Cardiac muscle cell (in vitro differentiated cells and primary cell): ENCODE measurements at regions not wholly inside any gene's neighbourhood (a gene's known extent, or its start where the extent isn't known, plus 50 kb on each side); places are given as distances from the start of the nearest gene placed in this dataset.

Experiments
- DNase-seq, 2 donors: peaks; one replicate each; pipeline versions ENCODE4 v3.0.0 to v3.0.0-alpha.2; 2010 to 2017; ENCODE audit warnings: low read depth in 1 of 2, low spot score in 1 of 2
- H3K27ac ChIP-seq: fragments of 200-600 bp; sonication (generic); 2 replicates; pipeline ENCODE4 v1.5.1; 2016
- H3K27me3 ChIP-seq: fragments of 200-600 bp; sonication (generic); 2 replicates; pipeline ENCODE4 v1.6.0; 2016; ENCODE audit warnings: control low read depth
- H3K36me3 ChIP-seq: fragments of 200-600 bp; sonication (generic); 2 replicates; pipeline ENCODE4 v1.5.1; 2016; ENCODE audit warnings: control low read depth
- H3K4me1 ChIP-seq: fragments of 200-600 bp; sonication (generic); 2 replicates; pipeline ENCODE4 v1.8.1; 2017; ENCODE audit warnings: low read depth, mild to moderate bottlenecking, mixed run types
- H3K4me3 ChIP-seq: fragments of 200-600 bp; sonication (generic); 2 replicates; pipeline ENCODE4 v1.5.1; 2016; ENCODE audit warnings: mild to moderate bottlenecking
- H3K9me3 ChIP-seq: fragments of 200-600 bp; sonication (generic); 2 replicates; pipeline ENCODE4 v1.5.1; 2017; ENCODE audit warnings: low read depth, mild to moderate bottlenecking, control low read depth
- CTCF ChIP-seq: IDR thresholded peaks from 2 replicates; pipeline ENCODE4 v1.5.1; 2012; ENCODE audit warnings: low read depth, mild to moderate bottlenecking, low read length

DNA sequence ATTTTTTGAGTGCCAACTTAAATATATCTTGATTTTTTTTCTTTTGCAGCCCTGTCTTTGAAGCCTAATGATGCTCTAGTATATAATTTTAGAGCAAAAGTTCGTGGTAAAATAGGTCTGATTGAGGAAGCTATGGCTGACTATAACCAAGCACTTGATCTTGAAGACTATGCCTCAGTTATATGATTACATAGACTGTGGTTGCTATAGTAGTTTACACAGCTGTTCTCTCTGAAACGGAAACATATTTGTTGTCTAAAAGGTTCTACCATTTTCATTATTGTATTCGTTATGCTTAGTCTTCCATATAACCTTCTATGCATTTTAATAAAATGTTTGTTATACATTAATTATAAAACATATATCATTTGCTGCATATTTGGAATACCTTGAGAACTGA is 246.7 kb downstream of the TTC6 start:
- no peaks in the 10 kb centered on the region for H3K27me3 ChIP-seq
- H3K4me1 ChIP-seq, result no peaks in the 10 kb centered on the region
- H3K4me3 ChIP-seq, result no peak overlapping the region
- H3K27ac ChIP-seq, result no peak overlapping the region
- H3K36me3 ChIP-seq, result no peaks in the 10 kb centered on the region
- no peak for TF ChIP-seq CTCF
- H3K9me3 ChIP-seq, result no peaks in the 10 kb centered on the region
- DNase-seq, result no peak

GRCh38 chr14:37843954-37844607 is 248.7 kb downstream of the TTC6 start:
- no peaks in the 10 kb centered on the region for H3K4me1 ChIP-seq
- no peaks in the 10 kb centered on the region for H3K36me3 ChIP-seq
- no peaks in the 10 kb centered on the region for H3K9me3 ChIP-seq
- DNase-seq, result no peak
- H3K27me3 ChIP-seq, result no peaks in the 10 kb centered on the region
- no peak overlapping the region for H3K27ac ChIP-seq
- TF ChIP-seq CTCF, result no peak
- H3K4me3 ChIP-seq, result no peak overlapping the region

GRCh38 chr14:37844614-37845013 is 249.2 kb downstream of the TTC6 start:
- Histone ChIP-seq H3K27ac (no peak overlapping the region), H3K9me3 (no peaks in the 10 kb centered on the region), H3K27me3 (no peaks in the 10 kb centered on the region), H3K4me3 (no peak overlapping the region), H3K4me1 (no peaks in the 10 kb centered on the region), H3K36me3 (no peaks in the 10 kb centered on the region)
- no peak for TF ChIP-seq CTCF
- DNase-seq, result no peak

DNA sequence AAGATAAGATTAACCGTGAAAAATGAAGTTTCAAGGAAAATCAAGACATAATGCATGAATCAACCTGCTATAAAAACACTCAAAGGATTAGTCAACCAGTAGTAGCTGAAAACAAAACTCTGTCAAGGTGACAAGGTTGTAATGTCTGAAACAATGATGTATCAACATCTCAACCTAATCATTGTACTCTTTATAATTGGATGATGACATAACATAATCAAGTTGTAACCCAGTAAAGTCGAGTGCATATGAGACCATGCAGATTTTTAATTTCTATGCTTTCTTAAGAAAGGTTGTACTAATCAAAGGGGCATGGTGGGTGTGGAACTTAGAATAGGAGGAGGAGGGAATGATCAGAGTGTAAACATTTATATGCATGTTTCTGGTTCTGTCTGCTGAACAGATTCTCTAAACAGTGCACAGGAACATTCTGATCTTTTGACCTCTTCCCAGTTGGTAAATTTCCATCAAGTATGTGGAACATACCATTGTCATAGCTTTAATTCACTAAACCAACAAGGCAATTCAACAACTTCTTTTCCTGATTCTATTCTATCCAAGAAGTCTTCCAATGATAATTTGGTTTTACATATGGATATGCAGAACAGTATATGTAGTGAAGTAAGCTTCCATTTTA is 253.7 kb downstream of the TTC6 start:
- no peak overlapping the region for H3K27ac ChIP-seq
- H3K9me3 ChIP-seq, result no peaks in the 10 kb centered on the region
- H3K4me1 ChIP-seq, result no peaks in the 10 kb centered on the region
- TF ChIP-seq CTCF, result no peak
- no peaks in the 10 kb centered on the region for H3K27me3 ChIP-seq
- no peak overlapping the region for H3K4me3 ChIP-seq
- H3K36me3 ChIP-seq, result no peaks in the 10 kb centered on the region
- no peak for DNase-seq

DNA sequence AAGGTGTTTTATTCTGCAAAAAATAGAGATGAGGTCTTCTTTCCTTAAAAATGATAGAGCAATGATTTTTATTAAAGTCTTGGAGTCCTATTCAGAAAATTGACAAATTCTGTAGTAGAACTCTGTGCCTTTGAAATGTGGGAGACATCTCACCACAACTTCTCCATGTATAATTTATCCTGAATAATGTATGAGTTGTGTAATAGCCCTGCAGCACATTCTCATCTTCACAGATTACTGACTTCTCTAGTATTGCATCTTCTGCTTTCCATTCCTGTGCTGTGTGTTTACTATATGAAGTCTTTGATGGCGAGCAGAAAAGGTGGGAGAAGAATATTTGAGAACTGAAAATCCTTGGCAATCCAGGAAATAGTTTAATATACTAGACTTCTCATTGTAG is 255.6 kb downstream of the TTC6 start:
- no peak for TF ChIP-seq CTCF

More for the DNA sequence above, 255.6 kb downstream of the TTC6 start:
- no peaks in the 10 kb centered on the region for H3K4me1 ChIP-seq
- no peak overlapping the region for H3K27ac ChIP-seq
- no peaks in the 10 kb centered on the region for H3K27me3 ChIP-seq
- no peak for DNase-seq
- no peak overlapping the region for H3K4me3 ChIP-seq
- H3K36me3 ChIP-seq, result no peaks in the 10 kb centered on the region
- no peaks in the 10 kb centered on the region for H3K9me3 ChIP-seq
